HL-60 (cell line): ENCODE measurements at regions not wholly inside any gene's neighbourhood (a gene's known extent, or its start where the extent isn't known, plus 50 kb on each side); places are given as distances from the start of the nearest gene placed in this dataset.

Experiments used
- DNase-seq, 2 experiments: peaks; one replicate each; pipeline ENCODE4 v3.0.0-alpha.2; 2010 to 2020; ENCODE audit warnings: low read depth in 1 of 2, low spot score in 1 of 2
- H3K27ac ChIP-seq: fragments of 250-450 bp; sonication (Bioruptor Pico); replicated peaks from 2 replicates; pipeline ENCODE4 v1.5.1; 2020; ENCODE audit warnings: mild to moderate bottlenecking, moderate library complexity
- H3K27me3 ChIP-seq: fragments of 250-450 bp; sonication (Bioruptor Pico); 2 replicates; pipeline ENCODE4 v1.5.1; 2021; ENCODE audit warnings: mild to moderate bottlenecking, moderate library complexity; ENCODE audit not compliant: insufficient read depth, poor library complexity, severe bottlenecking
- H3K4me3 ChIP-seq: replicated peaks from 2 replicates; pipeline ENCODE4 v1.5.1; 2011; ENCODE audit warnings: mild to moderate bottlenecking, control low read depth, low read length; ENCODE audit not compliant: insufficient read depth
- GABPA ChIP-seq: IDR thresholded peaks from 2 replicates; pipeline ENCODE4 v1.6.1; 2012; ENCODE audit warnings: low read depth
- POLR2AphosphoS5 ChIP-seq: IDR thresholded peaks from 2 replicates; pipeline ENCODE4 v1.6.1; 2012; ENCODE audit warnings: low read depth
- SPI1 ChIP-seq: IDR thresholded peaks from 2 replicates; pipeline ENCODE4 v1.6.1; 2012; ENCODE audit warnings: low read depth, mild to moderate bottlenecking, borderline replicate concordance
- TF ChIP-seq, protein P1 (sequence below): IDR thresholded peaks from 2 replicates; pipeline ENCODE4 v1.6.1; 2012; ENCODE audit warnings: low read depth; ENCODE audit not compliant: insufficient replicate concordance
- TF ChIP-seq, protein P2 (sequence below): IDR thresholded peaks from one replicate; pipeline ENCODE4 v1.5.1; 2011; ENCODE audit warnings: low read length, control low read depth, inconsistent platforms; ENCODE audit not compliant: insufficient read depth

- H3K27ac ChIP-seq, result no peak overlapping the region
- TF ChIP-seq GABPA, result no peak
- TF ChIP-seq, protein P1, sequence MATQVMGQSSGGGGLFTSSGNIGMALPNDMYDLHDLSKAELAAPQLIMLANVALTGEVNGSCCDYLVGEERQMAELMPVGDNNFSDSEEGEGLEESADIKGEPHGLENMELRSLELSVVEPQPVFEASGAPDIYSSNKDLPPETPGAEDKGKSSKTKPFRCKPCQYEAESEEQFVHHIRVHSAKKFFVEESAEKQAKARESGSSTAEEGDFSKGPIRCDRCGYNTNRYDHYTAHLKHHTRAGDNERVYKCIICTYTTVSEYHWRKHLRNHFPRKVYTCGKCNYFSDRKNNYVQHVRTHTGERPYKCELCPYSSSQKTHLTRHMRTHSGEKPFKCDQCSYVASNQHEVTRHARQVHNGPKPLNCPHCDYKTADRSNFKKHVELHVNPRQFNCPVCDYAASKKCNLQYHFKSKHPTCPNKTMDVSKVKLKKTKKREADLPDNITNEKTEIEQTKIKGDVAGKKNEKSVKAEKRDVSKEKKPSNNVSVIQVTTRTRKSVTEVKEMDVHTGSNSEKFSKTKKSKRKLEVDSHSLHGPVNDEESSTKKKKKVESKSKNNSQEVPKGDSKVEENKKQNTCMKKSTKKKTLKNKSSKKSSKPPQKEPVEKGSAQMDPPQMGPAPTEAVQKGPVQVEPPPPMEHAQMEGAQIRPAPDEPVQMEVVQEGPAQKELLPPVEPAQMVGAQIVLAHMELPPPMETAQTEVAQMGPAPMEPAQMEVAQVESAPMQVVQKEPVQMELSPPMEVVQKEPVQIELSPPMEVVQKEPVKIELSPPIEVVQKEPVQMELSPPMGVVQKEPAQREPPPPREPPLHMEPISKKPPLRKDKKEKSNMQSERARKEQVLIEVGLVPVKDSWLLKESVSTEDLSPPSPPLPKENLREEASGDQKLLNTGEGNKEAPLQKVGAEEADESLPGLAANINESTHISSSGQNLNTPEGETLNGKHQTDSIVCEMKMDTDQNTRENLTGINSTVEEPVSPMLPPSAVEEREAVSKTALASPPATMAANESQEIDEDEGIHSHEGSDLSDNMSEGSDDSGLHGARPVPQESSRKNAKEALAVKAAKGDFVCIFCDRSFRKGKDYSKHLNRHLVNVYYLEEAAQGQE, result no peak
- TF ChIP-seq SPI1, result no peak
- no peak for TF ChIP-seq POLR2AphosphoS5
- TF ChIP-seq, protein P2, sequence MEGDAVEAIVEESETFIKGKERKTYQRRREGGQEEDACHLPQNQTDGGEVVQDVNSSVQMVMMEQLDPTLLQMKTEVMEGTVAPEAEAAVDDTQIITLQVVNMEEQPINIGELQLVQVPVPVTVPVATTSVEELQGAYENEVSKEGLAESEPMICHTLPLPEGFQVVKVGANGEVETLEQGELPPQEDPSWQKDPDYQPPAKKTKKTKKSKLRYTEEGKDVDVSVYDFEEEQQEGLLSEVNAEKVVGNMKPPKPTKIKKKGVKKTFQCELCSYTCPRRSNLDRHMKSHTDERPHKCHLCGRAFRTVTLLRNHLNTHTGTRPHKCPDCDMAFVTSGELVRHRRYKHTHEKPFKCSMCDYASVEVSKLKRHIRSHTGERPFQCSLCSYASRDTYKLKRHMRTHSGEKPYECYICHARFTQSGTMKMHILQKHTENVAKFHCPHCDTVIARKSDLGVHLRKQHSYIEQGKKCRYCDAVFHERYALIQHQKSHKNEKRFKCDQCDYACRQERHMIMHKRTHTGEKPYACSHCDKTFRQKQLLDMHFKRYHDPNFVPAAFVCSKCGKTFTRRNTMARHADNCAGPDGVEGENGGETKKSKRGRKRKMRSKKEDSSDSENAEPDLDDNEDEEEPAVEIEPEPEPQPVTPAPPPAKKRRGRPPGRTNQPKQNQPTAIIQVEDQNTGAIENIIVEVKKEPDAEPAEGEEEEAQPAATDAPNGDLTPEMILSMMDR, result no peak
Observed at GRCh38 chr1:4056422-4056821, 156.3 kb upstream of the C1orf174 start.

DNA sequence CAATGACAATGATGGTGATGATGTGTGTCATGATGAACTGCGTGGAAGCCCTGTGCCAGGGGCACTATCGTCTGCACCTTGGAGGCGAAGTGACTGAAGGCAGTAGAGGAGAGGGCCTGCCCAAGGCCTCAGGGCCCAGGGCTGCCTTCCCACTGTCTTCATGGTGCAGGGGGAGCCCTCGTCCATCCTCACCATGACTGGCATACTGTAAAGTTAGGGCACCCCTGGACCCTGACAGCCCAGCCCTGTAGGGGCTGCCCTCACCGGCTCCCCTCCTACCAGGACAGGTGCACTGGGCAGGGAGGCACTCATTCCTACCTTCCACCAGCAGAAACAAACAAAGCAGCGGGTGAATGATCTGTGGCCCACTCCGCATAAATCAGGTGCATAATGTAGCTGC, 156.9 kb upstream of the C1orf174 start:
- no peak for DNase-seq
- Histone ChIP-seq H3K27ac (no peak overlapping the region), H3K27me3 (no peaks in the 10 kb centered on the region), H3K4me3 (no peak overlapping the region)
- TF ChIP-seq, protein P1, result no peak
- TF ChIP-seq POLR2AphosphoS5, result no peak
- TF ChIP-seq, protein P2, result no peak
- TF ChIP-seq SPI1, result no peak
- no peak for TF ChIP-seq GABPA

More at GRCh38 chr1:4056422-4056821, 156.3 kb upstream of the C1orf174 start:
- DNase-seq, result no peak
- Histone ChIP-seq H3K27me3 (no peaks in the 10 kb centered on the region), H3K4me3 (no peak overlapping the region)

DNA sequence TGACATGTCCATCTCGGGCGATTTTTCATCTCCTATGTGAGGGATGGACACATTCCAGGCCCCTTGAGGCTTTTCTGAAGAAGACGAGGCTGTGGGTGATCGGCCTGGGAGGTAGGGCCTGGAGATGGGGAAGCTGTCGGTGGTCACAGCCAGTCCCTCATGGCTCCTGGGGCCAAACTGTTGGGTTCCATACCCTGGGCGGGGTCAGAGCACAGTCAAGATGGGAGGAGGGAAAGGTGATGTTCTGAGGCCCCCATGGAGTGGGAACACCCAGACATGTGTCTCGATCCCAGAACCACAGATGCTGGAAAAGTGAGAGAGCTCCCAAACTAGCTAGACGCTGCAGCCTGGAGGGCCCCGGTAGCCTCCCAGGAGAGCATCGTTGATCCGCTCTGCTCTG, 157.5 kb upstream of the C1orf174 start:
- H3K27ac ChIP-seq, result no peak overlapping the region
- no peaks in the 10 kb centered on the region for H3K27me3 ChIP-seq
- no peak for DNase-seq
- TF ChIP-seq, protein P1, result no peak
- TF ChIP-seq GABPA, result no peak
- TF ChIP-seq SPI1, result no peak
- TF ChIP-seq, protein P2, result no peak
- TF ChIP-seq POLR2AphosphoS5, result no peak
- no peak overlapping the region for H3K4me3 ChIP-seq
